Immature natural killer cell (primary cell): ENCODE measurements at regions not wholly inside any gene's neighbourhood (a gene's known extent, or its start where the extent isn't known, plus 50 kb on each side); places are given as distances from the start of the nearest gene placed in this dataset.

Experiments
- DNase-seq, 3 donors: peaks; one replicate each; pipeline ENCODE4 v3.0.0; 2022; ENCODE audit warnings: mixed read lengths in 1 of 3
- H3K27ac Mint-ChIP-seq, 6 donors: one replicate each; pipeline ENCODE4 v1.8.0; 2020; ENCODE audit warnings: mixed read lengths in 6 of 6, mild to moderate bottlenecking in 5 of 6, inconsistent platforms in 4 of 6, moderate library complexity in 3 of 6
- H3K27me3 Mint-ChIP-seq, 3 donors: one replicate each; pipeline ENCODE4 v1.8.0; 2020 to 2021; ENCODE audit warnings: low read depth in 3 of 3, mild to moderate bottlenecking in 3 of 3, mixed read lengths in 3 of 3, moderate library complexity in 3 of 3, inconsistent platforms in 1 of 3
- H3K36me3 Mint-ChIP-seq, 3 donors: one replicate each; pipeline ENCODE4 v1.8.0; 2020; ENCODE audit warnings: mixed read lengths in 3 of 3, inconsistent platforms in 2 of 3, mild to moderate bottlenecking in 2 of 3
- H3K4me1 Mint-ChIP-seq, 2 donors: one replicate each; pipeline ENCODE4 v1.8.0; 2020; ENCODE audit warnings: inconsistent platforms in 2 of 2, mild to moderate bottlenecking in 2 of 2, mixed read lengths in 2 of 2, moderate library complexity in 1 of 2
- H3K4me3 Mint-ChIP-seq, 5 donors: one replicate each; pipeline ENCODE4 v1.8.0; 2020; ENCODE audit warnings: mild to moderate bottlenecking in 5 of 5, mixed read lengths in 5 of 5, inconsistent platforms in 3 of 5, moderate library complexity in 3 of 5
- H3K9me3 Mint-ChIP-seq, 6 donors: one replicate each; pipeline ENCODE4 v1.8.0; 2020; ENCODE audit warnings: mild to moderate bottlenecking in 6 of 6, mixed read lengths in 6 of 6, inconsistent platforms in 4 of 6, moderate library complexity in 3 of 6

DNA sequence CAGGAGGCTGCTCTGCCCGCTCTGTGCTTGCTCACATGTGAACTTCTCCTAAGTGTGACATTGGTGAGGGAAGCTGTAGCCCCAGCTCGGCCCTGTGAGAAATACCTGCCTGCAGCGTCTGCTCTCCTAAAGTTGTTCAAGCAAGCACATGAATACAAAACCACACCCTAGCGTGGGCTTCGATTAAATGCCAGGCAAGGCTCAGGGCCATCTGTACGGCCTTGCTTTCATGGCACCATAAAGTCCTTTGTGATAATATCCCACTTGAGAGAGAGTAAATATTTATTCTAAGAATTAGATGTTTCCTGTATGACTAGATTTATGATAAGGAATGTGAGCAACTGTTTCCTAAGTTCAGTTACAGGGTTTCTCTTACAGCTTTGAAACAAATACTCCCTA lies 262.8 kb upstream of the KLF14 start:
- Mint-ChIP-seq H3K27me3 (peaks cover 0 to 4% (median 2%) of the 10 kb centered on the region in 3 donors), H3K4me3 (peak overlapping the region in 4 of 5 donors; percentile 17 to 63 (median 38)), H3K9me3 (no peaks in the 10 kb centered on the region), H3K4me1 (peaks cover 65 to 94% of the 10 kb centered on the region in 2 donors), H3K36me3 (peaks cover 0 to 4% (median 0%) of the 10 kb centered on the region in 3 donors), H3K27ac (peak overlapping the region in 5 of 6 donors; percentile 16 to 87 (median 53))
- DNase-seq: no peak

DNA sequence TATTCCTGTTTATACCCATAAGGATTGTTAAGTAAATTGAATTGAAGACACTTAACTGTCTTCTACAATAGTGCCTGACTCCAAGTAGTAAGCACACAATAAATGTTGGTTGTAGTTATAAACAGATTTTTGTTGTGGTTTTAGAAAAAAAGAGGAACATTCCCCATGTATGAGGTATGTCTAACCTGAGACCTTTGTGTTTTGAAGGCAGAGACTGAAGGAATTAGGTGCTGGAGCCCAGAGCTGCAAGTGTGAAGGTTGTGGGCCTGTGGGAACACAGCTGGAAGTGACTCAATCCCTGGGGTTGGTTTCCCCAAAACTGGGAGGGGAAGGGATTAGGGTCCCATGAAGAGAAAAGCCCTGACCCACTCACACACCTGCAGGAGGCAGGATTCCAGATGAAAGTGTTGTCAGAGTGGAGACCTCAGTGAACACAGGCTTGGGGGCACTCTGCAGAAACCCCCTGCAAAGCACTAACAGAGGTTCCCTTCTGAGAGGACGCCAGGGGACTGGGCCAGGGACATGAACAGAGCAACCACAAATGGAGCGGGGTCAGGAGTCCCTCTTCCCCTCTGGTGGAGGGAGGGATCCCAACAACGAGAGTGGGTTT lies 265.1 kb upstream of the KLF14 start:
- Mint-ChIP-seq H3K27me3 (peaks cover 0 to 2% (median 2%) of the 10 kb centered on the region in 3 donors), H3K4me1 (peaks cover 60 to 95% of the 10 kb centered on the region in 2 donors), H3K9me3 (no peaks in the 10 kb centered on the region), H3K4me3 (peak overlapping the region in 1 of 5 donors; percentile 1), H3K27ac (peak overlapping the region in 2 of 6 donors; percentile 2 to 68), H3K36me3 (peaks cover 0 to 4% (median 0%) of the 10 kb centered on the region in 3 donors)
- DNase-seq: no peak

DNA sequence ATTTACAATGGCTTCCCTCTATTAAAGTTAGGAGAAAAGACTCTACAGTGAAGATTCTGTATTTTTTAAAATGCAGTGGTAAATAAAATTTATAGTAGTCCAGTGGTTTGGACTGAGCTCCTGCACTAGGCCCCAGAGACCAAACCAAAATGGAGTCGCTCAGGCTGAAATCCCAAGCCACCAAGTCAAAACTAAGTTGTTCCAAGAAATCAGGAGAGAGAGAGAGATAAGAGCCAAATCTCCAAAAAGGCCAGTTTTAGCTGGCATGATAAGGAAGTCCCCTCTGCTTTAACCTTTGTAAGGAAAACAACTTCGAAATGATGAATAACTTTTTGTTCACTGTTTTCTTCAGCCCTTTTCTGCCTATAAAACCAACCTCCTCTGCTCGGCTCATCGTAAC lies 265.9 kb upstream of the KLF14 start:
- Mint-ChIP-seq H3K27ac (peak overlapping the region in 1 of 6 donors; percentile 29), H3K27me3 (peaks cover 0 to 2% (median 0%) of the 10 kb centered on the region in 3 donors), H3K36me3 (peaks cover 0 to 4% (median 0%) of the 10 kb centered on the region in 3 donors), H3K9me3 (no peaks in the 10 kb centered on the region), H3K4me3 (no peak overlapping the region), H3K4me1 (peaks cover 59 to 95% of the 10 kb centered on the region in 2 donors)
- DNase-seq: no peak

DNA sequence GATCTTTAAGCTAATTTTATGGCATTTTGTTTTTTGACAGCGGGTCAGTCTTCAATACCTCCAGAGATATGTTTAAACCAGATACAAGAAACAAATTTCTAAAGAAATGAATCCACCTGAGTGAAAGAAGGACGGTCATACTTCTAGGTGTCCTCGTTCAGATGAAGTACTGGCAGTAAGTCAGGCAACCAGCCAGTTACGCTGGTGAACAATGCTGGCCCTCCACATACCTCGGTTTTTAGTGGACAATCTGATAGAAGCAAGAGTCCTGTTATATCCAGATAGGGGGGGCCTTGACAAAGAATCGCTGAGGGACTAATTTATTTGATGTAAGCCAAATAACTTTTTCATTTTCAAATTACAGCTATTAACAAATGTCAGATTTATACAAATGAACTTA lies 266.4 kb upstream of the KLF14 start:
- DNase-seq: no peak
- Mint-ChIP-seq H3K36me3 (peaks cover 0 to 4% (median 0%) of the 10 kb centered on the region in 3 donors), H3K4me3 (no peak overlapping the region), H3K27me3 (peaks cover 0 to 2% (median 0%) of the 10 kb centered on the region in 3 donors), H3K27ac (peak overlapping the region in 1 of 6 donors; percentile 29), H3K9me3 (no peaks in the 10 kb centered on the region), H3K4me1 (peaks cover 58 to 95% of the 10 kb centered on the region in 2 donors)

DNA sequence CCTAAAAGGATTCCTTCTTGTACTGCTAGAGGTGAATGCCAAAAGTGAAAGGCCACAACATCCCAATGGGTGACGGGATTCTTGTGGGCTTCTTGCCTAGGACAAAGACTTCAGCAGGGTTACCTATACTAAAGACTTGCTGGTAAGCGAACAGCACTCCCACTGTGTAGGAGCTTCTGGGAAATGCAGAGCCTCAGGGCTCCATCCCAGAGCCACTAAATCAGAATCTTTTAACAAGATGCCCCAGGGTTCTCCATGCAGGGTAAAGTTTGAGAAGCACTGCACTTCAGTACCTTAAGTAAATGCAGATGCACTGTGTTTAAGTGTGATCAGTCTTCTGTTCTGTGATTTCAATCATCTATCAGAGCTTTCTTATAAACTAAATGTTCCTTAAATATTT lies 266.9 kb upstream of the KLF14 start:
- no peak overlapping the region for H3K27ac Mint-ChIP-seq
- peaks cover 0 to 2% (median 0%) of the 10 kb centered on the region in 3 donors for H3K27me3 Mint-ChIP-seq
- H3K4me3 Mint-ChIP-seq: no peak overlapping the region
- H3K4me1 Mint-ChIP-seq: peaks cover 56 to 95% of the 10 kb centered on the region in 2 donors
- H3K36me3 Mint-ChIP-seq: peaks cover 0 to 4% (median 0%) of the 10 kb centered on the region in 3 donors
- DNase-seq: no peak
- no peaks in the 10 kb centered on the region for H3K9me3 Mint-ChIP-seq

DNA sequence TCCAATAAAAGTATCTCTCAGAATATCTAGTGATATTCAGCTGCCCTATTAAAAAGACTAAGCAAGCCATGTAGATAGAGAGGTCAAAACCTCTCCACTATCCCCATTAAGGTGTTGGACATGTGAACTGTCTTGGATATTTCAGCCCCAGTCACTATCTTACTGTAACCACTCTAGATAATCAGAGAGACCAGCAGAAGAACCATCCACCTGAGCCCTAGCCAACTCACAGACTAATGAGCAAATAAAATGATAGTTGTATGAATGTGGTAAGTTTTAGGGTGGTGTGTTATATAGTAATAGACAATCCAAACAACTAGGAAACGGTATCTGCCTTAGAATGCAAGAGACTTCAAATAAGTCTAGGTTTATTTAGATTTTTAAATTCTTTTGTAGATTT lies 268.6 kb upstream of the KLF14 start:
- DNase-seq: no peak
- Mint-ChIP-seq H3K27me3 (peaks cover 0 to 4% (median 2%) of the 10 kb centered on the region in 3 donors), H3K4me3 (no peak overlapping the region), H3K4me1 (peaks cover 53 to 95% of the 10 kb centered on the region in 2 donors), H3K36me3 (peaks cover 0 to 4% (median 0%) of the 10 kb centered on the region in 3 donors), H3K9me3 (no peaks in the 10 kb centered on the region), H3K27ac (no peak overlapping the region)

DNA sequence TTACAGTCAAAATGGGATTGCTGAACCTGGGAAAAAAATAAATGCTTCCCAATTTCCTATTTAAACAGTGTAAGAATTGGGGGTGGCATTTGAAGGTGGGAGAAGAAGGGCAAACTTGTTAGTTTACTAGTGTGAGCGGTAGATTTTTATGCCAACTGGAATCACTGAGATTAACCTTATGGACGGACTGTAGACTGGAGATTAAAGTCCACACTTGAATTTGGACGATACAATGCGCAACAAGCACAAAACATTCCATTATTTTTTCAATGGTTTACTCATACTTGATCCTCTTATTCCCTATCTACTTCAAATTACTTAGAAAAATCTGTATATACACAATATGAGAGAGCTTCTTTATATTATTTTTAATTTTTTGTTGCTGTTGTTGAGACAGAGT lies 269.6 kb upstream of the KLF14 start:
- H3K4me3 Mint-ChIP-seq: no peak overlapping the region

DNA sequence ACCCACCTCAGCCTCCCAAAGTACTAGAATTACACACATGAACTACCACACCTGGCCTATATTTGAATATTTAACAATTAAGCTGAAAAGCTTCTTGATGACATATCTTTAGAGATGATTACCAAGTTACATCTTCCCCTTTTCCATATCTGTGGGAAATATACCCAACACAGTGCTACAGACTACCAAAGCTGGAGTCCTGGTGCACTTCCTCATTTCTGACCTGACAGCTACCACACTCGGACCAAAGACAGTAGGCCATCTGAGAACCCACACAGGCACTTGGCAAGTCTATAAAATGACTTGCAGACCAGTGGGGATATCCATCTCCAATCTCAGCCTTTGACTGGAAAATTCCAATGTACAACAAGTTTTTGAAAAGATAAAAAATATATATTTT lies 270.4 kb upstream of the KLF14 start:
- Mint-ChIP-seq H3K4me3 (no peak overlapping the region), H3K27ac (peak overlapping the region in 1 of 6 donors; percentile 3), H3K36me3 (peaks cover 0 to 4% (median 0%) of the 10 kb centered on the region in 3 donors)

More for the DNA sequence above, 269.6 kb upstream of the KLF14 start:
- Mint-ChIP-seq H3K9me3 (no peaks in the 10 kb centered on the region), H3K36me3 (peaks cover 0 to 4% (median 0%) of the 10 kb centered on the region in 3 donors), H3K27ac (no peak overlapping the region), H3K4me1 (peaks cover 50 to 92% of the 10 kb centered on the region in 2 donors), H3K27me3 (peaks cover 0 to 5% (median 2%) of the 10 kb centered on the region in 3 donors)
- DNase-seq: no peak

DNA sequence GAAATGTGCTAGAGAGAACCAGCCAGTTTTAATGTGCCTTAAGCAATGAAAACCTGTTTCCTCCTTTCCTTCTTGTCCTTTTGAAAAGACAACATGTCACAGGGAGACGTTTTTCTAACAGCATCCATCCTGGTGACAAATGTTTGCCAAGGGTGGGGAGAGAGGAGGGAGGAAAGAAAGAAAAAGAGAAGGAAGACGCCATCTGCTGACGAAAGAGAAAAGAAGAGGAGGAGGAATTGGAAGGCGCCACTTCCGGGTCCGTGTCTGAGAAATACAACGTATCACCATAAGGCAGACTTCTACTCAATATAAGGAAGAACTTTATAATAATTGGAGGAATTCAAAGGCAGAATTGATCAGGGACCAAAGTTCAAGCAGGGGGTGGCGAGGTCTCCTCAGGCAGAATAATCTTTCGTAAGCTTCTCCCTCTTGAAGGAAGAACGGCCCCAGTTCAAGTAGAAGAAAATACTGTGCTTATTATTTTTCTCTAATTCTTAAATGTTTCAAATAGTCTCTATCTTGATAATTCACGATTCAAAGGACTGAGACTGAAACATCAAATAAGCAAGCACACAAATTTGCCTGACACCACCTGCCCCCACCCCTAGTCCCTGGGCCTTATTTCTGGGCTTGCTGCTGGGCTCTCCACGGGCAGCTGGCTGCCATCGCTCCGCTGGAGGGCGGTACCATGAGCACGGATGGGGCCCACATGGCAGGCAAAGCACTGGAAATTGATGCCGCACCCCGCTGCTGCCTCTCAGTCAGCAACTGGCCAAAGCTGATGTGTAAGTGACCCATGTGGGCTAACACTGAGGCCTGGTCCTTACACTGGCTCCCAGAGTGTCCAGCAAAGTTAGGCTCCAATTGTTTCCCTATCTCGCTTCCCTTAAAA lies 273.7 kb upstream of the KLF14 start:
- Mint-ChIP-seq H3K4me1 (peaks cover 72 to 97% of the 10 kb centered on the region in 2 donors), H3K9me3 (no peaks in the 10 kb centered on the region), H3K4me3 (peak overlapping the region in 4 of 5 donors; percentile 56 to 75 (median 68)), H3K27me3 (peaks cover 2 to 5% (median 3%) of the 10 kb centered on the region in 3 donors), H3K36me3 (no peaks in the 10 kb centered on the region), H3K27ac (peak overlapping the region; percentile 66 to 90 (median 84))
- peak; percentile 37 to 54 (median 48) for DNase-seq

More for the DNA sequence above, 270.4 kb upstream of the KLF14 start:
- Mint-ChIP-seq H3K9me3 (no peaks in the 10 kb centered on the region), H3K4me1 (peaks cover 48 to 92% of the 10 kb centered on the region in 2 donors), H3K27me3 (peaks cover 0 to 5% (median 2%) of the 10 kb centered on the region in 3 donors)
- DNase-seq: no peak

DNA sequence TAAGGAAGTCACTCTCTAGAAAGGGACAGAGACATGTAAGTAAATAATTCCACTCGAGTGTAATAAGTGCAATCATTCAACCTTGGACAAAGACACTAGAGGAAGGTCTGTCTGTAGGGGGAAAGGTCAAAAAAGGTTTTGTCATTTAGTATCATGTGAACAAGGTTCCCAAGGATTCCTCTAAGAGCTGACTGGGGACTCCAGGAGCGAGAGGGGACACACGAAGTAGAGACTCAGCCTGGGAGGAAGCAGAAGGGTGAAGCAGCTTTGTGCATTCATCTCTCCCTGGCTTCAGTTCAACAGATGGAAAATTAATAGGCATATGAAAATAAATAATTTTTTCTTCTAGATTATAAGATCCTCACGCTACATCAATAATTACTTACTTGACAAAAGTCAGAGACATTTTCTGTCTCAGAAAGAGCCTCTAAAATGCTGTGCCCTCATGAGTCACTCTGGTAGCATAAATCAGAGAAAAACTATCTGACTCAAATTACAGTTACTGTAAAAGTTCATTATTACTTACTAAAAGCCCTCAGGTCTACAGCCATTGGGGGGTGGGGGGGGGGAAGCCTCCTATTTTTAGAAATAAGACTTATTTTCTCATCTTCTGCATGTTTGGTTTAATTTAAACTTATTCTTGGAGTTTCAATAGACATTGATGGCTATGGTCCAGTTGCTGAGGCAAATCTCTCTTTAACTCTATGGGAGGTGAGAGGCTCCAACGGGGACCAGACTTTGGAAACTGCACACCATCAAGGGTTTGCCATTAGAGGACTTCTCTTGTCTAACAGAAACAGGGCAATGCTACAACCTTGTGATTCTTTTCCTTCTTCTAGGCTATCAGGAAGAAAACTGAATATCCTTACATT lies 275.1 kb upstream of the KLF14 start:
- H3K36me3 Mint-ChIP-seq: no peaks in the 10 kb centered on the region
- no peaks in the 10 kb centered on the region for H3K9me3 Mint-ChIP-seq
- H3K4me3 Mint-ChIP-seq: peak overlapping the region in 1 of 5 donors; percentile 88
- peaks cover 82 to 97% of the 10 kb centered on the region in 2 donors for H3K4me1 Mint-ChIP-seq
- peak overlapping the region in 3 of 6 donors; percentile 31 to 57 (median 57) for H3K27ac Mint-ChIP-seq
- H3K27me3 Mint-ChIP-seq: peaks cover 3 to 10% (median 4%) of the 10 kb centered on the region in 3 donors
- no peak for DNase-seq

DNA sequence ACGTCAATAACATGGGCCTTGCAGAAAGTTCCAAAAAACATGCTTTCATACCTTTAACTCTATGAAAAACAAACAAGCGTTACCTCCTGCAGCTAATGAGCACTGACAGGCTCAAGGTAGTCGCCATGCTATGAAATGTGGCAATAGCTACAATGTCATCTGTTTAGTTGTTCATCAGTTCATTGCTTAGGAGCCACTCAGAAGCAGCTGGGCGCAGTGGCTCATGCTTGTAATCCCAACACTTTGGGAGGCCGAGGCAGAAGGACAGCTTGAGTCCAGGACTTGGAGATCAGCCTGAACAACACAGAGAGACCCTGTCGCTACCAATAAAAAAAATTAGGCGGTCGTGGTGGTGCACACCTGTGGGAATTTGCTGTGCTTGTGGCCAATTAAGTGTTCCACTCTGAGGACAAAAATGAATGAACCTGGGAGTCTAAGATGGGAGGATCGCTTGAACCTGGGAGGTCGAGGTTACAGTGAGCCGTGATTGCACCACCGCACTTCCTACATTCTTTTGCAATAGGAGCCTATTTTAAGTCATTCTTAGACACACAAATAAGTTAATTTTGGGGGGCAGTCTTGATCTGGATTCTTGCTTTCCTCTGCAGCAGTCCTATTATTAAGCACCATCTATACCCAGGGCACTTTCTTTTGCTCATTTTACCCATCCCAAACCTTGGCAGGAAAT lies 276.2 kb upstream of the KLF14 start:
- Mint-ChIP-seq H3K9me3 (no peaks in the 10 kb centered on the region), H3K27ac (peak overlapping the region in 4 of 6 donors; percentile 2 to 73 (median 28)), H3K4me3 (peak overlapping the region in 2 of 5 donors; percentile 8 to 88), H3K27me3 (peaks cover 4 to 10% (median 7%) of the 10 kb centered on the region in 3 donors), H3K4me1 (peaks cover 81 to 95% of the 10 kb centered on the region in 2 donors), H3K36me3 (no peaks in the 10 kb centered on the region)
- DNase-seq: no peak

DNA sequence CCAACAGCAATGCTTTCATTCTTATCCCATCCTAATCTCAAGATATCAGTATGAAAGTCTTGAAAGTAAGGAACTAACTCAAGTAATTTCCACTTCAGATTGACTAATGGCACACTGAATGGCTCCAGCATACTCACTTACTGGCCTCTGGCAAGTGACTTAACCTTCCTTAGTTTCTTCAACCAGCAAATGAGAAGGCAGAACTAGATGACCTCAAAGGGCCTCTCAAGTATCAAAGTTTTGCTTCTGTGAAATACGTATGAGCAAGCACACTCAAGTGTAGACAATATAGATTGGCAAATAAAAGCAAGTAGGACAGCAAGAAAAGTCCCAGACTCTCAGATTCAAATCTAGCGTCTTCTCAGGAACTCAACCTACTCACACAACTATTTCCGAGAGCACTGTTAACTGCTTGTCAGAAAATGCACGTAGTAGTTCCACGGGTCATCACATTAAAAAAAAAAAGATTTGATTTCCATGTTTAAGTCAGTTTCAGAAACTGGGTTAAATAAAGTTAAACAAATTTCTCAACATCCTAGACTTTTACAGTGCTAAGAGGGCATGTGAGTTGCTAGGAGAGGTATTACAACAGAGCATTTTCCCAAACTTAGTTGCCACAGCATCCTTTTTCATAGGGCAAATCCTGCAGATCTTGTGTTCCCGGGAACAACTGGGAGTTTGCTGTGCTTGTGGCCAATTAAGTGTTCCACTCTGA lies 276.9 kb upstream of the KLF14 start:
- Mint-ChIP-seq H3K27me3 (peaks cover 7 to 10% (median 7%) of the 10 kb centered on the region in 3 donors), H3K9me3 (no peaks in the 10 kb centered on the region), H3K27ac (peak overlapping the region in 5 of 6 donors; percentile 2 to 50 (median 41)), H3K4me1 (peaks cover 81 to 95% of the 10 kb centered on the region in 2 donors), H3K36me3 (no peaks in the 10 kb centered on the region), H3K4me3 (peak overlapping the region; percentile 38 to 88 (median 50))
- no peak for DNase-seq
